SU-DHL-6 (cell line): ENCODE measurements at regions not wholly inside any gene's neighbourhood (a gene's known extent, or its start where the extent isn't known, plus 50 kb on each side); places are given as distances from the start of the nearest gene placed in this dataset.

ENCODE experiments used
- H2AFZ ChIP-seq: fragments of 200-600 bp; sonication (generic); 2 replicates; pipeline ENCODE4 v1.6.1; 2014; ENCODE audit warnings: low read depth, mild to moderate bottlenecking, moderate library complexity, mixed read lengths, antibody characterized with exemption, low read length; ENCODE audit not compliant: severe bottlenecking
- H3F3A ChIP-seq: fragments of 200-600 bp; shearing (Covaris generic); 2 replicates; pipeline ENCODE4 v1.6.0; 2016; ENCODE audit warnings: antibody characterized with exemption, mild to moderate bottlenecking; ENCODE audit not compliant: insufficient read depth
- H3K27ac ChIP-seq: fragments of 200-600 bp; sonication (generic); 2 replicates; pipeline ENCODE4 v1.5.1; 2016; ENCODE audit warnings: low read depth, mild to moderate bottlenecking, low read length, moderate library complexity, mixed read lengths
- H3K27me3 ChIP-seq: fragments of 200-600 bp; sonication (generic), shearing (Covaris generic); 2 replicates; pipeline ENCODE4 v1.6.0; 2014; ENCODE audit warnings: mild to moderate bottlenecking, low read length
- H3K36me3 ChIP-seq: fragments of 200-600 bp; sonication (generic); 2 replicates; pipeline ENCODE4 v1.6.1; 2014; ENCODE audit warnings: mild to moderate bottlenecking, low read length, mixed read lengths
- H3K4me2 ChIP-seq: fragments of 300-600, 200-600 bp; shearing (Covaris generic), sonication (generic); 2 replicates; pipeline ENCODE4 v1.6.0; 2014; ENCODE audit warnings: low read length, low read depth, mild to moderate bottlenecking; ENCODE audit not compliant: poor library complexity, severe bottlenecking
- H3K4me3 ChIP-seq: fragments of 200-600 bp; sonication (generic); 2 replicates; pipeline ENCODE4 v1.5.1; 2014; ENCODE audit warnings: antibody characterized with exemption, low read length, mild to moderate bottlenecking, mixed read lengths; ENCODE audit not compliant: insufficient read depth, poor library complexity, severe bottlenecking
- H3K79me2 ChIP-seq: fragments of 200-600 bp; sonication (generic); 2 replicates; pipeline ENCODE4 v1.6.1; 2014; ENCODE audit warnings: mild to moderate bottlenecking, low read length, moderate library complexity; ENCODE audit not compliant: insufficient read depth
- H3K9ac ChIP-seq: fragments of 200-600 bp; sonication (generic); 2 replicates; pipeline ENCODE4 v1.7.0; 2014; ENCODE audit warnings: mild to moderate bottlenecking, low read length
- H3K9me2 ChIP-seq: fragments of 200-600 bp; sonication (generic); replicated peaks from 2 replicates; pipeline ENCODE4 v1.6.1; 2014; ENCODE audit warnings: low read length; ENCODE audit not compliant: insufficient read depth
- H3K9me3 ChIP-seq: fragments of 200-600 bp; sonication (generic); 2 replicates; pipeline ENCODE4 v1.6.1; 2014; ENCODE audit warnings: low read length, mixed read lengths; ENCODE audit not compliant: insufficient read depth
- H4K20me1 ChIP-seq: fragments of 200-600 bp; sonication (generic); 2 replicates; pipeline ENCODE4 v1.6.1; 2014; ENCODE audit warnings: low read depth, mild to moderate bottlenecking, antibody characterized with exemption, low read length, moderate library complexity, mixed read lengths
- CTCF ChIP-seq: fragments of 200-600 bp; sonication (generic); IDR thresholded peaks from one replicate; pipeline ENCODE4 v1.5.1; 2017; ENCODE audit warnings: antibody characterized with exemption, mild to moderate bottlenecking, low read length, moderate library complexity; ENCODE audit not compliant: insufficient read depth, poor library complexity, severe bottlenecking
- EZH2phosphoT487 ChIP-seq: fragments of 200-600 bp; sonication (generic), shearing (Covaris generic); conservative IDR thresholded peaks from 2 replicates; pipeline ENCODE4 v1.6.1; 2018; ENCODE audit warnings: mild to moderate bottlenecking, antibody characterized with exemption, low read length, moderate library complexity, mixed read lengths

DNA sequence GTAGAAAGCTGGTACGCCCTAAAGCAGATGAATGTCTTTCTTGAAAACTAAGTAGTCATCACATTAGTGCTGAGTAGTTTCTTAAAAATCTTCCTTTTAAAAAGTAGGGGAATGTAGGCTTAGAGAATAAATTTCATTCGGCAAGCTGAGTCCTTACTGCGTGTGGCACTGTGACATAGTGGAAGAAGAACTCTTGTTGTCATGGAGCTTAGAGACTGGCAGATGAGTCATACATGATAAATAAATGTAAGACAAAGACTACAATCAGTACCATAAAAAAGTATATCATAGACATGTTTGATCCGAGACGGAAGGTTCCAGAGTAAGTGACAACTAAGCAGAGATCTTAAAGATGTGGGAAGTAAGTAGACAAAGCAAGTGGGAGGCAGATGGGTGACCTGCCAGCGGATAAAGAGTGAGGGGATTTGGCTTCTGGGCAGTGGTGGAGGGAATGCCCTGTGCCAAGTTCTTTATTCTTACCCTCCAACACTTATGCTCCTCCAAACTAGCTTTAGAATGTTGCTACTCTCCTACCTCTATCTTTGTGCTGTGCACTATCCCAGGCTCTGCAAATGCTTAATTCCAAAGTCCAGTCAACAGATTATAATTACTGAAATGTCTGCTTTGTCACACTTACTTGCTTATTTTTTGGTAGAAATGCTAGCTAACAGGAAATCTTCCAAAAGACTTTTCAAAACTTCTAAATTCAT lies 608.5 kb upstream of the USP24 start:
- TF ChIP-seq CTCF (no peak), EZH2phosphoT487 (no peak)
- Histone ChIP-seq H3F3A (no peaks in the 10 kb centered on the region), H3K9me3 (no peaks in the 10 kb centered on the region), H4K20me1 (no peaks in the 10 kb centered on the region), H3K4me3 (no peak overlapping the region), H3K27ac (no peak overlapping the region), H3K27me3 (no peaks in the 10 kb centered on the region), H3K36me3 (no peaks in the 10 kb centered on the region), H3K9me2 (no peaks in the 10 kb centered on the region), H3K4me2 (no peak overlapping the region), H3K79me2 (no peaks in the 10 kb centered on the region), H2AFZ (no peak overlapping the region), H3K9ac (no peak overlapping the region)

- Histone ChIP-seq H4K20me1 (no peaks in the 10 kb centered on the region), H3K79me2 (no peaks in the 10 kb centered on the region), H2AFZ (no peak overlapping the region), H3K9me2 (no peaks in the 10 kb centered on the region), H3K9ac (no peak overlapping the region), H3K9me3 (no peaks in the 10 kb centered on the region), H3F3A (no peaks in the 10 kb centered on the region), H3K27ac (no peak overlapping the region), H3K36me3 (no peaks in the 10 kb centered on the region), H3K27me3 (no peaks in the 10 kb centered on the region), H3K4me2 (no peak overlapping the region), H3K4me3 (no peak overlapping the region)
- TF ChIP-seq EZH2phosphoT487 (no peak), CTCF (no peak)
Measured at GRCh38 chr1:55822891-55823290, 607.7 kb upstream of the USP24 start.

DNA sequence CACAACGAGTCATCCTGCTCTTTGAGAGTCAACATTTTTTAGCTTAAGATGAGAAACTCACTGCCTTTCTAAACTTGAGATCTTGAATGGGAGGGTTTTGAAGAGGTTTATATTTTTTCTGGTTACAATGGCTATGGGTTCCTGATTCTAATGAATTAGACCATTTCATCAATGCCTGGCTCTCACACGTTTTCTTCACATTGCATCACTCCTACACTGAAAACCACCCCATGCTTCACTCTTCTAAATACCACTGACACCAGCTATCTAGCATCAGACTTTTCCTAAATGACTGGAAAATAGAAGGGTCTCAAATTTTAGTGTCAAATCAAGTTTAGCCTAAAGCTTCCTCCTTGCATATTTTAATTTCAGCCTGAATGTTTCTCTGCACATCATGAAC lies 606.1 kb upstream of the USP24 start:
- Histone ChIP-seq H3K9me3 (no peaks in the 10 kb centered on the region), H3K36me3 (no peaks in the 10 kb centered on the region), H3K27ac (no peak overlapping the region)

More for the DNA sequence above, 606.1 kb upstream of the USP24 start:
- no peaks in the 10 kb centered on the region for H3K9me2 ChIP-seq
- H3K4me2 ChIP-seq = no peak overlapping the region
- H3K79me2 ChIP-seq = no peaks in the 10 kb centered on the region
- no peaks in the 10 kb centered on the region for H3F3A ChIP-seq
- H3K4me3 ChIP-seq = no peak overlapping the region
- TF ChIP-seq CTCF (no peak), EZH2phosphoT487 (no peak)
- H4K20me1 ChIP-seq = no peaks in the 10 kb centered on the region
- no peak overlapping the region for H3K9ac ChIP-seq
- no peaks in the 10 kb centered on the region for H3K27me3 ChIP-seq
- no peak overlapping the region for H2AFZ ChIP-seq
